DND-41 (cell line): ENCODE measurements at regions not wholly inside any gene's neighbourhood (a gene's known extent, or its start where the extent isn't known, plus 50 kb on each side); places are given as distances from the start of the nearest gene placed in this dataset.

Experiments used
- EZH2 ChIP-seq: IDR thresholded peaks from 3 replicates; pipeline ENCODE4 v1.6.1; 2012; ENCODE audit warnings: borderline replicate concordance, low read depth, mild to moderate bottlenecking, moderate library complexity, low read length, inconsistent platforms; ENCODE audit not compliant: severe bottlenecking
- TF ChIP-seq, protein P1 (sequence below): IDR thresholded peaks from 2 replicates; pipeline ENCODE4 v1.5.1; 2012; ENCODE audit warnings: borderline replicate concordance, low read length, moderate library complexity, mild to moderate bottlenecking; ENCODE audit not compliant: poor library complexity, severe bottlenecking; ENCODE audit errors: extremely low read depth

DNA sequence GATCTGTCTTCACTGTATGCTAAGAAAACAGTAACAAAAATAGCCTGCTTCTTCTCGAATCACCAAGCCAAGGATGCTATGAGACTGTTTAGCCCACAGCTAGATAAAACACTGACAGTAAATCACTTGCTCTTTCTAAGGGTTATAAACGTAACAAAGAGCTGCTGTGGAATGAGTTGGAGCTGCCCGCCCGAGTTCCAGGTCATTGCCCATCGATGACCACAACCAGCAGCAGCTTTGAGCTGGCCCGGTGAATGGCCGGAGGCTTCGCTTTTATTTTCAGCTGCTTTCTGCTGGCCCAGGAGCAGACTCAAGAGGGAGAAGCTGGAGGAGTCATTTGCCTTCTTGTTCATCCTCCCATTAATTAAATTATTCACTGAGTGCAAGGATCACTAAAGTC, 82.2 kb upstream of the CDH4 start:
- no peak for TF ChIP-seq EZH2
- TF ChIP-seq, protein P1, sequence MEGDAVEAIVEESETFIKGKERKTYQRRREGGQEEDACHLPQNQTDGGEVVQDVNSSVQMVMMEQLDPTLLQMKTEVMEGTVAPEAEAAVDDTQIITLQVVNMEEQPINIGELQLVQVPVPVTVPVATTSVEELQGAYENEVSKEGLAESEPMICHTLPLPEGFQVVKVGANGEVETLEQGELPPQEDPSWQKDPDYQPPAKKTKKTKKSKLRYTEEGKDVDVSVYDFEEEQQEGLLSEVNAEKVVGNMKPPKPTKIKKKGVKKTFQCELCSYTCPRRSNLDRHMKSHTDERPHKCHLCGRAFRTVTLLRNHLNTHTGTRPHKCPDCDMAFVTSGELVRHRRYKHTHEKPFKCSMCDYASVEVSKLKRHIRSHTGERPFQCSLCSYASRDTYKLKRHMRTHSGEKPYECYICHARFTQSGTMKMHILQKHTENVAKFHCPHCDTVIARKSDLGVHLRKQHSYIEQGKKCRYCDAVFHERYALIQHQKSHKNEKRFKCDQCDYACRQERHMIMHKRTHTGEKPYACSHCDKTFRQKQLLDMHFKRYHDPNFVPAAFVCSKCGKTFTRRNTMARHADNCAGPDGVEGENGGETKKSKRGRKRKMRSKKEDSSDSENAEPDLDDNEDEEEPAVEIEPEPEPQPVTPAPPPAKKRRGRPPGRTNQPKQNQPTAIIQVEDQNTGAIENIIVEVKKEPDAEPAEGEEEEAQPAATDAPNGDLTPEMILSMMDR, result no peak
